Stomach (tissue), 4 donors: ENCODE measurements at regions not wholly inside any gene's neighbourhood (a gene's known extent, or its start where the extent isn't known, plus 50 kb on each side); places are given as distances from the start of the nearest gene placed in this dataset.
"Not testable (repeated sequence)": the region's sequence is repeated elsewhere in the genome, so short reads cannot be mapped to it uniquely, and the experiment has no call there.

ENCODE experiments used
- EP300 ChIP-seq: sonication (generic); formaldehyde crosslinking; IDR thresholded peaks from one replicate; pipeline ENCODE4 v1.6.1; 2017; ENCODE audit warnings: antibody characterized with exemption
- POLR2A ChIP-seq, 4 donors: fragments of 450-650 bp; IDR thresholded peaks; one replicate each; pipeline ENCODE4 v1.6.1; 2016; ENCODE audit warnings: antibody characterized with exemption in 4 of 4, control low read depth in 2 of 4, mild to moderate bottlenecking in 1 of 4, moderate library complexity in 1 of 4
- POLR2AphosphoS5 ChIP-seq, 3 donors: sonication (generic); formaldehyde crosslinking; IDR thresholded peaks; one replicate each; pipeline ENCODE4 v1.6.1; 2016; ENCODE audit warnings: antibody characterized with exemption in 3 of 3
- TF ChIP-seq, protein P1 (sequence below), 7 experiments: fragments of 450-650 bp in 4 of 7; fragments of 200-600 bp in 3 of 7; sonication (generic) in 3 of 7; IDR thresholded peaks; one replicate each; pipeline ENCODE4 v1.5.1; 2016 to 2019; ENCODE audit warnings: antibody characterized with exemption in 7 of 7, control low read depth in 2 of 7, mild to moderate bottlenecking in 1 of 7

DNA sequence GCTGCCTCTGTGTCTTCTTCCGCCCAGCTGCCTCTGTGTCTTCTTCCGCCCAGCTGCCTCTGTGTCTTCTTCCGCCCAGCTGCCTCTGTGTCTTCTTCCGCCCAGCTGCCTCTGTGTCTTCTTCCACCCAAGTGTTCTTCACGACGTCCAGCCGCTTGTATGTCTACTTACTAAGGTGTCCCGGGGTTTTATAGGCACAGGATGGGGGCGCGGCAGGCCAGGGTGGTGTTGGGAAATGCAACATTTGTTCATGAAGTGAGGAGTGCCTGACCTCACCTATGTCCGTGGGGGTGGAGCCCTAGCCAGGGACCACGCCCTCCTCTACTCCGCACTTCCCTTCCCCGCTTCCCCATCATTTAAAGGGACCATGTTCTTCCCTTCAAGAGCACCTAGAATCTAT, 364.5 kb upstream of the KLF6 start:
- TF ChIP-seq, protein P1, sequence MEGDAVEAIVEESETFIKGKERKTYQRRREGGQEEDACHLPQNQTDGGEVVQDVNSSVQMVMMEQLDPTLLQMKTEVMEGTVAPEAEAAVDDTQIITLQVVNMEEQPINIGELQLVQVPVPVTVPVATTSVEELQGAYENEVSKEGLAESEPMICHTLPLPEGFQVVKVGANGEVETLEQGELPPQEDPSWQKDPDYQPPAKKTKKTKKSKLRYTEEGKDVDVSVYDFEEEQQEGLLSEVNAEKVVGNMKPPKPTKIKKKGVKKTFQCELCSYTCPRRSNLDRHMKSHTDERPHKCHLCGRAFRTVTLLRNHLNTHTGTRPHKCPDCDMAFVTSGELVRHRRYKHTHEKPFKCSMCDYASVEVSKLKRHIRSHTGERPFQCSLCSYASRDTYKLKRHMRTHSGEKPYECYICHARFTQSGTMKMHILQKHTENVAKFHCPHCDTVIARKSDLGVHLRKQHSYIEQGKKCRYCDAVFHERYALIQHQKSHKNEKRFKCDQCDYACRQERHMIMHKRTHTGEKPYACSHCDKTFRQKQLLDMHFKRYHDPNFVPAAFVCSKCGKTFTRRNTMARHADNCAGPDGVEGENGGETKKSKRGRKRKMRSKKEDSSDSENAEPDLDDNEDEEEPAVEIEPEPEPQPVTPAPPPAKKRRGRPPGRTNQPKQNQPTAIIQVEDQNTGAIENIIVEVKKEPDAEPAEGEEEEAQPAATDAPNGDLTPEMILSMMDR (IDR thresholded peaks at IDR 0.05), result not testable (repeated sequence)
- TF ChIP-seq POLR2A (IDR thresholded peaks at IDR 0.05); POLR2AphosphoS5 (IDR thresholded peaks at IDR 0.05); EP300: not testable (repeated sequence)
